ENCODE measurements at regions not wholly inside any gene's neighbourhood (a gene's known extent, or its start where the extent isn't known, plus 50 kb on each side); places are given as distances from the start of the nearest gene placed in this dataset.

- no peak for TF ChIP-seq CTCF (IDR thresholded peaks at IDR 0.05)
- no peak for TF ChIP-seq POLR2A (IDR thresholded peaks at IDR 0.05)
Measured at GRCh38 chr5:93161661-93162654, 419.1 kb downstream of the NR2F1-AS1 start.
